H1 (cell line): ENCODE measurements at regions not wholly inside any gene's neighbourhood (a gene's known extent, or its start where the extent isn't known, plus 50 kb on each side); places are given as distances from the start of the nearest gene placed in this dataset.

Experiments
- CTCF ChIA-PET: fragments of 300-600 bp; sonication (Branson Sonifier 250); formaldehyde crosslinking; loops from one replicate; lab custom pipeline; 2021; ENCODE audit not compliant: partially characterized antibody; lab: Charles Lee
- POLR2A ChIA-PET: fragments of 300-600 bp; sonication (Branson Sonifier 250); formaldehyde crosslinking; loops from one replicate; lab custom pipeline; 2021; ENCODE audit warnings: inconsistent platforms; ENCODE audit not compliant: partially characterized antibody; lab: Charles Lee
- DNase-seq, 2 experiments: peaks; one replicate each; pipeline versions ENCODE4 v3.0.0 to v3.0.0-alpha.2; 2010 to 2022; ENCODE audit warnings: low spot score in 2 of 2, low read depth in 1 of 2, mixed read lengths in 1 of 2
- FAIRE-seq: peaks from 2 replicates; lab custom pipeline; 2011; peaks lifted over from hg19 to GRCh38; lab: Jason Lieb, UNC
- H2AFZ ChIP-seq: 2 replicates; pipeline ENCODE4 v1.8.1; 2012; ENCODE audit warnings: low read length, inconsistent platforms
- H2AK5ac ChIP-seq: 2 replicates; pipeline ENCODE4 v1.6.1; 2013; ENCODE audit warnings: low read depth, low read length
- H2BK120ac ChIP-seq: replicated peaks from 2 replicates; pipeline ENCODE3; 2013; ENCODE audit warnings: low read depth, low read length, inconsistent platforms
- H2BK12ac ChIP-seq: 2 replicates; pipeline ENCODE4 v1.6.1; 2013; ENCODE audit warnings: low read depth, low read length
- H2BK15ac ChIP-seq: 2 replicates; pipeline ENCODE4 v1.6.1; 2013; ENCODE audit warnings: low read length
- H2BK20ac ChIP-seq: 2 replicates; pipeline ENCODE4 v1.6.1; 2013; ENCODE audit warnings: low read length
- H2BK5ac ChIP-seq: 2 replicates; pipeline ENCODE4 v1.6.1; 2013; ENCODE audit warnings: low read depth, low read length
- H3K14ac ChIP-seq: 2 replicates; pipeline ENCODE4 v1.6.1; 2013; ENCODE audit warnings: inconsistent platforms; ENCODE audit not compliant: insufficient read length
- H3K18ac ChIP-seq: 2 replicates; pipeline ENCODE4 v1.6.1; 2013; ENCODE audit warnings: low read length; ENCODE audit errors: extremely low read depth
- H3K23ac ChIP-seq: 2 replicates; pipeline ENCODE4 v1.6.1; 2013; ENCODE audit warnings: inconsistent platforms; ENCODE audit not compliant: insufficient read length
- H3K23me2 ChIP-seq: 2 replicates; pipeline ENCODE4 v1.6.1; 2013; ENCODE audit warnings: low read depth, low read length
- H3K27ac ChIP-seq: 2 replicates; pipeline ENCODE4 v1.6.1; 2011; ENCODE audit warnings: low read depth, low read length, inconsistent platforms
- H3K27me3 ChIP-seq, 4 experiments: replicated peaks in 1 of 4; 1 replicate in 1 of 4; 2 replicates in 3 of 4; pipeline versions ENCODE4 v1.6.1 to v1.8.1; 2011 to 2013; ENCODE audit warnings: low read length in 3 of 4, mild to moderate bottlenecking in 3 of 4, inconsistent platforms in 2 of 4, mixed read lengths in 2 of 4, moderate library complexity in 1 of 4; ENCODE audit not compliant: control insufficient read depth in 3 of 4, insufficient read depth in 3 of 4; ENCODE audit errors: extremely low read depth in 1 of 4
- H3K36me3 ChIP-seq, 4 experiments: 2 replicates each; pipeline versions ENCODE4 v1.6.1 to v1.8.1; 2011 to 2013; ENCODE audit warnings: mild to moderate bottlenecking in 4 of 4, low read length in 3 of 4, moderate library complexity in 2 of 4, control low read depth in 1 of 4, inconsistent platforms in 1 of 4; ENCODE audit not compliant: insufficient read depth in 4 of 4, control insufficient read depth in 2 of 4
- H3K4ac ChIP-seq: replicated peaks from 2 replicates; pipeline ENCODE3; 2013; ENCODE audit warnings: low read length, low read depth, mixed read lengths, inconsistent platforms; ENCODE audit not compliant: insufficient read length
- H3K4me1 ChIP-seq, 4 experiments: replicated peaks in 1 of 4; 1 replicate in 1 of 4; 2 replicates in 3 of 4; pipeline versions ENCODE4 v1.6.1 to v1.8.1; 2011 to 2013; ENCODE audit warnings: low read length in 3 of 4, inconsistent platforms in 2 of 4, mixed read lengths in 1 of 4; ENCODE audit not compliant: insufficient read depth in 4 of 4, control insufficient read depth in 3 of 4
- H3K4me2 ChIP-seq, 2 experiments: 2 replicates each; pipeline versions ENCODE4 v1.6.1 to v1.8.1; 2011 to 2013; ENCODE audit warnings: low read depth in 2 of 2, low read length in 2 of 2, control low read depth in 1 of 2, inconsistent platforms in 1 of 2, mild to moderate bottlenecking in 1 of 2; ENCODE audit not compliant: insufficient read depth in 1 of 2
- H3K4me3 ChIP-seq, 4 experiments: fragments of 200-600, 300-600 bp in 1 of 4; sonication (generic), shearing (Covaris generic), sonication (Bioruptor Twin) in 1 of 4; 2 replicates each; pipeline versions ENCODE4 v1.5.1 to v1.8.1; 2011 to 2016; ENCODE audit warnings: low read length in 4 of 4, low read depth in 3 of 4, control low read depth in 2 of 4, inconsistent platforms in 2 of 4, mild to moderate bottlenecking in 2 of 4, mixed read lengths in 1 of 4, moderate library complexity in 1 of 4; ENCODE audit not compliant: insufficient read depth in 2 of 4; ENCODE audit errors: extremely low read depth in 1 of 4
- H3K56ac ChIP-seq: replicated peaks from 2 replicates; pipeline ENCODE3; 2013; ENCODE audit warnings: low read depth, mild to moderate bottlenecking, mixed read lengths, low read length, inconsistent platforms; ENCODE audit not compliant: insufficient read length
- H3K79me1 ChIP-seq: 2 replicates; pipeline ENCODE4 v1.6.1; 2013; ENCODE audit warnings: low read depth, low read length, control low read depth
- H3K79me2 ChIP-seq, 2 experiments: 2 replicates each; pipeline versions ENCODE4 v1.6.1 to v1.8.1; 2012 to 2013; ENCODE audit warnings: low read length in 2 of 2, mild to moderate bottlenecking in 2 of 2, inconsistent platforms in 1 of 2; ENCODE audit not compliant: insufficient read depth in 2 of 2, control insufficient read depth in 1 of 2
- H3K9ac ChIP-seq, 4 experiments: replicated peaks in 1 of 4; 1 replicate in 1 of 4; 2 replicates in 3 of 4; pipeline versions ENCODE4 v1.6.1 to v1.8.1; 2011 to 2013; ENCODE audit warnings: low read depth in 3 of 4, low read length in 3 of 4, control low read depth in 2 of 4, mild to moderate bottlenecking in 2 of 4, moderate library complexity in 2 of 4, inconsistent platforms in 1 of 4; ENCODE audit errors: extremely low read depth in 1 of 4
- H3K9me3 ChIP-seq, 2 experiments: 2 replicates each; pipeline versions ENCODE4 v1.6.1 to v1.8.1; 2012 to 2013; ENCODE audit warnings: mild to moderate bottlenecking in 2 of 2, moderate library complexity in 2 of 2, control low read depth in 1 of 2, inconsistent platforms in 1 of 2, low read depth in 1 of 2, low read length in 1 of 2, mixed read lengths in 1 of 2; ENCODE audit not compliant: insufficient read depth in 2 of 2
- H4K20me1 ChIP-seq, 2 experiments: replicated peaks in 1 of 2; 2 replicates each; pipeline versions ENCODE3 to v1.8.1; 2011 to 2013; ENCODE audit warnings: inconsistent platforms in 2 of 2, low read length in 2 of 2, mild to moderate bottlenecking in 1 of 2; ENCODE audit not compliant: insufficient read depth in 2 of 2, control insufficient read depth in 1 of 2
- H4K5ac ChIP-seq: 2 replicates; pipeline ENCODE4 v1.6.1; 2013; ENCODE audit warnings: low read length, low read depth, mixed read lengths, inconsistent platforms; ENCODE audit not compliant: insufficient read length
- H4K8ac ChIP-seq: 2 replicates; pipeline ENCODE4 v1.8.0; 2013; ENCODE audit warnings: mild to moderate bottlenecking, moderate library complexity, low read length, inconsistent platforms; ENCODE audit not compliant: insufficient read depth; ENCODE audit errors: extremely low read depth
- H4K91ac ChIP-seq: replicated peaks from 2 replicates; pipeline ENCODE3; 2013; ENCODE audit warnings: low read length, mixed read lengths, inconsistent platforms; ENCODE audit not compliant: insufficient read length
- ASH2L ChIP-seq: fragments of 200-600, 300-600 bp; sonication (generic); IDR thresholded peaks from one replicate; pipeline ENCODE4 v1.7.1; 2017; ENCODE audit warnings: low read length
- CHD1 ChIP-seq: IDR thresholded peaks from 2 replicates; pipeline ENCODE4 v1.6.1; 2012; ENCODE audit warnings: low read depth, low read length, improper control_type of control experiment
- FOSL1 ChIP-seq: IDR thresholded peaks from 2 replicates; pipeline ENCODE4 v1.6.1; 2011; ENCODE audit warnings: mild to moderate bottlenecking, low read depth, low read length, moderate library complexity; ENCODE audit not compliant: insufficient read depth
- GTF2F1 ChIP-seq: IDR thresholded peaks from 2 replicates; pipeline ENCODE4 v1.6.1; 2012; ENCODE audit warnings: low read depth, low read length, improper control_type of control experiment, borderline replicate concordance
- HDAC2 ChIP-seq, 2 experiments: fragments of 300-600 bp in 1 of 2; sonication (generic) in 1 of 2; IDR thresholded peaks; 2 replicates each; pipeline ENCODE4 v1.6.1; 2011 to 2012; ENCODE audit warnings: low read depth in 2 of 2, low read length in 2 of 2, mild to moderate bottlenecking in 2 of 2, moderate library complexity in 2 of 2, borderline replicate concordance in 1 of 2, inconsistent platforms in 1 of 2
- MAX ChIP-seq: IDR thresholded peaks from 2 replicates; pipeline ENCODE4 v1.6.1; 2012; ENCODE audit warnings: inconsistent platforms
- RNF2 ChIP-seq: fragments of 200-900, 300-1000 bp; sonication (generic); IDR thresholded peaks from 2 replicates; pipeline ENCODE4 v1.7.1; 2016; ENCODE audit warnings: borderline replicate concordance, low read depth, mild to moderate bottlenecking, antibody characterized with exemption, low read length; ENCODE audit not compliant: poor library complexity, severe bottlenecking; ENCODE audit errors: missing control alignments
- SAP30 ChIP-seq: fragments of 300-600 bp; sonication (generic); IDR thresholded peaks from 2 replicates; pipeline ENCODE4 v1.7.1; 2012; ENCODE audit warnings: low read length, moderate library complexity, mild to moderate bottlenecking, inconsistent platforms; ENCODE audit not compliant: insufficient read depth, insufficient replicate concordance
- WGBS, 2 experiments: shearing (Covaris generic) in 1 of 2; methylation state at CpG; one replicate each; pipeline versions ENCODE4 v1.1.6 to v1.1.7; 2013 to 2015; ENCODE audit warnings: low lambda C conversion rate in 2 of 2, mixed read lengths in 2 of 2, inconsistent platforms in 1 of 2, low coverage in 1 of 2, missing lambda C conversion rate in 1 of 2; ENCODE audit not compliant: insufficient replicate concordance in 2 of 2, insufficient coverage in 1 of 2, insufficient read length in 1 of 2; ENCODE audit errors: extremely low coverage in 1 of 2, missing lambda C conversion rate in 1 of 2; 5-methylcytosine and 5-hydroxymethylcytosine counted together
- TF ChIP-seq, protein P1 (sequence below): IDR thresholded peaks from 2 replicates; pipeline ENCODE4 v1.6.1; 2011; ENCODE audit warnings: low read depth, mild to moderate bottlenecking, low read length; ENCODE audit not compliant: insufficient read depth

DNA sequence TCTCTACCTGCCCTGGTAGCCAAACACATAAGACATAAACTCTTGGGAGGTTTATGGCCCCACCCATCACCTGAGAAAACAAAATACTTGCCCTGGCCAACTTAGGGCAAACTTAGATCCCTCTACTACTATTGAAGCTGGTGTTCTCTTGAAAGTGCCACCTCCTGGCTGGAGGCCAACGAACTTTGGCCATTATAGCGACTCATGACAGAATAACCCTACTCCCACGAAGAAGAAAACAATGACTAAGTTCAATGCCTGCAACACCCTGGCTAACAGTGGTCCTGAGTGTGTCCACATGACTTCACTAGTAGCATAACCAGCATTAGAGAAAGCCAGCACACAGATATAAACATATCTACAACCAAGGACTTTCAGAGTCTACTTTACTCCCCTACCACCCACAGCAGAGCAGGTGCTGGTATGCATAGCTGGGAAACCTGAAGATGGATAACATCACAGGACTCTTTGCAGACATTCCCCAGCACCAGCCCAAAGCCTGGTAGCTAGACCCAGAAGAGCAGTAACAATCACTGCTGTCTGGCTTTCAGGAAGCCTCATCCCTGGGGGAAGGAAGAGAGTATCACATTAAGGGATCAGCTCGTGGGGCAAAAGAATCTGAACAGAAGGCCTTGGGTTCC, 81.0 kb downstream of the SLC30A10 start:
- Histone ChIP-seq H2BK15ac (no peak overlapping the region), H2BK5ac (no peak overlapping the region), H2BK12ac (no peak overlapping the region), H3K4me1 (no peaks in the 10 kb centered on the region), H3K4ac (no peak overlapping the region), H3K79me2 (no peaks in the 10 kb centered on the region), H3K27ac (no peak overlapping the region), H3K79me1 (no peaks in the 10 kb centered on the region), H3K56ac (no peak overlapping the region), H3K4me2 (no peak overlapping the region), H3K9me3 (no peaks in the 10 kb centered on the region), H3K23ac (no peak overlapping the region), H2AK5ac (no peak overlapping the region), H3K18ac (no peak overlapping the region), H3K36me3 (no peaks in the 10 kb centered on the region), H3K9ac (no peak overlapping the region), H3K23me2 (no peaks in the 10 kb centered on the region), H2AFZ (no peak overlapping the region), H4K91ac (no peak overlapping the region), H2BK20ac (no peak overlapping the region), H3K14ac (no peak overlapping the region), H2BK120ac (no peak overlapping the region), H4K8ac (no peak overlapping the region), H4K20me1 (no peaks in the 10 kb centered on the region), H4K5ac (no peak overlapping the region), H3K27me3 (no peaks in the 10 kb centered on the region), H3K4me3 (no peak overlapping the region)
- ChIA-PET CTCF (interaction anchor here (1.0 to 1.1 kb wide), 3 partner anchors 8 to 90 kb away, joined by 3 read pairs; no protein-coding TSS in a partner anchor), POLR2A (no interaction called here)
- DNase-seq: no peak
- no peak for FAIRE-seq
- 80% methylated on average over 4 of the region's 4 CpGs; no CpG with 5 or more reads in 1 of the 2 experiments for WGBS, 2 experiments
- TF ChIP-seq GTF2F1 (no peak), HDAC2 (IDR thresholded peaks at IDR 0.05; ENCODE audit: borderline replicate concordance in 1 of 2, low read depth in 2 of 2, low read length in 2 of 2) (no peak), SAP30 (no peak), ASH2L (no peak), CHD1 (no peak), RNF2 (no peak), FOSL1 (no peak), MAX (no peak)
- TF ChIP-seq, protein P1, sequence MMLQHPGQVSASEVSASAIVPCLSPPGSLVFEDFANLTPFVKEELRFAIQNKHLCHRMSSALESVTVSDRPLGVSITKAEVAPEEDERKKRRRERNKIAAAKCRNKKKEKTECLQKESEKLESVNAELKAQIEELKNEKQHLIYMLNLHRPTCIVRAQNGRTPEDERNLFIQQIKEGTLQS: no peak
